BLaER1 (cell line): ENCODE measurements at regions not wholly inside any gene's neighbourhood (a gene's known extent, or its start where the extent isn't known, plus 50 kb on each side); places are given as distances from the start of the nearest gene placed in this dataset.

Experiments used
- H3K27ac ChIP-seq: shearing (Covaris generic); formaldehyde crosslinking; 2 replicates; pipeline ENCODE4 v1.8.1; 2022
- H3K27me3 ChIP-seq: shearing (Covaris generic); formaldehyde crosslinking; 2 replicates; pipeline ENCODE4 v1.8.1; 2022
- H3K36me3 ChIP-seq: shearing (Covaris generic); formaldehyde crosslinking; 2 replicates; pipeline ENCODE4 v1.8.1; 2022
- H3K4me1 ChIP-seq: shearing (Covaris generic); formaldehyde crosslinking; 2 replicates; pipeline ENCODE4 v1.8.1; 2022
- H3K4me2 ChIP-seq: shearing (Covaris generic); formaldehyde crosslinking; 2 replicates; pipeline ENCODE4 v1.8.1; 2022
- H3K4me3 ChIP-seq: shearing (Covaris generic); formaldehyde crosslinking; 2 replicates; pipeline ENCODE4 v1.8.1; 2022
- H3K9ac ChIP-seq: shearing (Covaris generic); formaldehyde crosslinking; 2 replicates; pipeline ENCODE4 v1.8.1; 2022
- H3K9me3 ChIP-seq: shearing (Covaris generic); formaldehyde crosslinking; 2 replicates; pipeline ENCODE4 v1.8.1; 2022
- H4K20me1 ChIP-seq: shearing (Covaris generic); formaldehyde crosslinking; 2 replicates; pipeline ENCODE4 v1.8.1; 2022
- Cebpa-rat ChIP-seq: shearing (Covaris generic); IDR thresholded peaks from 2 replicates; pipeline ENCODE4 v1.8.1; 2022

DNA sequence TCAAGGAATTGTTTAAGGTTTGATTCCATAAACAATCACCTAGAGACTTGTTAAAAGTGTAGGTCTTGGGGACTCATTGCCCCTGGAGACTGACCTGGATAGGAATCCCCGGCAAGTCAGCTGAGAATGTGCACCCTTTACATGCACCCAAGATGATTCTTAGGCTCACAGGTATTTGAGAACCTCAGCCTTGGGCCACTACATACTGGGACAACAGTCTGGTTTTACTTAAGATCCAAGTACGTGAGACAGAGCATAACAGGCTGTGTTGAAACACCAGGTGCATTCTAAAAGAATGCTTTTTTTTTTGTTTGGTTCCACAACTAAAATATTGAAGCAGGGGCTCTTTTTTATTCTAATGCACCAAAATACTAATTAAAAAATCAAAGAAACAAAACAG lies 215.8 kb downstream of the TMX3 start:
- H3K27me3 ChIP-seq: no peaks in the 10 kb centered on the region
- H3K9ac ChIP-seq: no peak overlapping the region
- H3K4me1 ChIP-seq: peaks cover 4% of the 10 kb centered on the region
- H3K4me3 ChIP-seq: no peak overlapping the region
- H3K36me3 ChIP-seq: no peaks in the 10 kb centered on the region
- no peak overlapping the region for H3K27ac ChIP-seq
- no peaks in the 10 kb centered on the region for H3K9me3 ChIP-seq
- no peak overlapping the region for H3K4me2 ChIP-seq
- TF ChIP-seq Cebpa-rat: no peak
- H4K20me1 ChIP-seq: no peaks in the 10 kb centered on the region

DNA sequence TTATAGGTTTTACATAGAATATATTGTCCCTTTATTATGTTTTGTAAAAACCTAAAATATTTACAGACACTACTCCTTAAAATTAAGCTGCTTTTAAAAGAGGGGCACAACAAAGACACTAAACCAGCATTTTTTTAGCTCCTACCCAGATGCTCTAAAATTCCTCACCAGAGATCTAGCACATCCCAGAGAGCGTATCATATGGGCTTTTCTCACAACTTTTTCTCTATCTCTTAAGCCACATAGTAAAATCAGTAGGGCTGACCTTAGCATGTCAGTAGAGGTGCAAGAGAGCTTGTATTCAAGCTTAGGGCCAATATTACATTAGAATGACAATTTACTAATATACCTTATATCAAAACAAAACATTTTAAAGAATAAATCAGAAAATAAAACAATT lies 216.3 kb downstream of the TMX3 start:
- Histone ChIP-seq H3K27me3 (no peaks in the 10 kb centered on the region), H3K9me3 (no peaks in the 10 kb centered on the region), H3K27ac (no peak overlapping the region), H4K20me1 (no peaks in the 10 kb centered on the region), H3K36me3 (no peaks in the 10 kb centered on the region), H3K4me1 (no peaks in the 10 kb centered on the region), H3K4me2 (no peak overlapping the region), H3K4me3 (no peak overlapping the region), H3K9ac (no peak overlapping the region)
- no peak for TF ChIP-seq Cebpa-rat

DNA sequence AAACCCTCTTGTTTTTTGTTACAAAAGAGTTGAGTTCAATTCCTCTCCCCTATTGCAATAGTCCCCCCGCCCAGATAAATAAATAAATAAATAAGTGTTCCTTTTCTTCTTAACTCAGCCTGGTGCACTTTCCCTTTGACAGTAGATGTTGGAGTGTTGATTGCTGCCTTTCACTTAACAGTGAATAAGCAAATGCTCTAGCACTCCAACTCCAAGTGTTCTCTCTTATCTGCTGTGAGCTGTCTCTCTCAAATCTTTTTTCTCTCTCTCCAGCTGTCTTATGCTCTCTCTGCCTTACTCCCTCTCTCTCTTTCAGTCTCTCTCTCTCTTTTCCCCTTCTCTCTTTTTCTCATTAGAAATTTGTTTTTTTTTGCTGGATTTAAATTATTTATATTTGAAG lies 216.7 kb downstream of the TMX3 start:
- no peaks in the 10 kb centered on the region for H3K27me3 ChIP-seq
- no peak overlapping the region for H3K9ac ChIP-seq
- no peak overlapping the region for H3K4me2 ChIP-seq
- no peaks in the 10 kb centered on the region for H3K4me1 ChIP-seq
- no peaks in the 10 kb centered on the region for H3K9me3 ChIP-seq
- no peak overlapping the region for H3K27ac ChIP-seq
- TF ChIP-seq Cebpa-rat: no peak
- H3K36me3 ChIP-seq: no peaks in the 10 kb centered on the region
- no peaks in the 10 kb centered on the region for H4K20me1 ChIP-seq
- H3K4me3 ChIP-seq: no peak overlapping the region

- H3K4me2 ChIP-seq: no peak overlapping the region
- H3K27ac ChIP-seq: no peak overlapping the region
- H3K36me3 ChIP-seq: no peaks in the 10 kb centered on the region
- H4K20me1 ChIP-seq: no peaks in the 10 kb centered on the region
- no peaks in the 10 kb centered on the region for H3K4me1 ChIP-seq
- H3K27me3 ChIP-seq: no peaks in the 10 kb centered on the region
- no peak for TF ChIP-seq Cebpa-rat
- H3K4me3 ChIP-seq: no peak overlapping the region
- no peak overlapping the region for H3K9ac ChIP-seq
- no peaks in the 10 kb centered on the region for H3K9me3 ChIP-seq
Observed at GRCh38 chr18:68494802-68495581, 219.9 kb downstream of the TMX3 start.

DNA sequence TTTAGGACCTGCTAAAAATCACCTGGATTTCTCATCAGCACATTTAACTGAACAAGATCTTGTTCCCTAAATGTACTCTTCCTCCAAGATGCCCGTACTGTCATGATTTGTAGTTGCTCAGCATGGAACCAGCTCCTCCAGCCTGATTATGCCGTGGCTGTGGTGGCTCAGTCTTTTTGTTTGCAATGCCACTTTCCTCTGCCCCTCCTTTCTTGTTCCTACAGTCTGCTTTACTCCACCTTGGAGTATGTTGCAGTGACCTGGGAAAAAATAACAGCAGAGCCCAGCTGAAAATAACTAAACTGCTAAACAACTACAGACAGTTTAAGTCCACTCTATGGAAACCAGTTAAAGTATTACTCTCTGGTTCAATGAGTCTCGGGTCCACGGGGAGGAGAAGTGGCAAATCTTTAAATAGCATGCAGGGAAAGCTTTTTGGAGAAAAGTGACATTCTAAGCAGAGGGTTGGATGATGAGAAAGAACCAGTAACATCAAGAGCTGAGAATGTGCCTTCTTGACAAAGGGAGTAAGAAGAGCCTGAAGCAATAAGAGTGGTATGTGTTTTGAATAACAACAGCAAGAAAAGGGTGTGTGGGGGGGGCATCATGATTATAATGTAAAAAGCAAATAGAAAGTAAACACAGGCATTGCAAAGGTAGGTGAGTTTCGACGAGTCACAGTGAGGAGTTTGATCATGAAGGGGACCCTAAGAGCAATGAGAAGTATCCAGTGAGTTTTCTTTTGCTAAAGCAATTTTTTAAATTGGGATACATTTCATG lies 225.7 kb downstream of the TMX3 start:
- peak overlapping the region; percentile 59 for H3K4me2 ChIP-seq
- H3K27me3 ChIP-seq: no peaks in the 10 kb centered on the region
- H4K20me1 ChIP-seq: no peaks in the 10 kb centered on the region
- H3K36me3 ChIP-seq: no peaks in the 10 kb centered on the region
- H3K4me3 ChIP-seq: no peak overlapping the region
- no peak overlapping the region for H3K9ac ChIP-seq
- H3K27ac ChIP-seq: no peak overlapping the region
- no peaks in the 10 kb centered on the region for H3K9me3 ChIP-seq
- H3K4me1 ChIP-seq: peaks cover 10% of the 10 kb centered on the region
- TF ChIP-seq Cebpa-rat: no peak

- Histone ChIP-seq H3K9me3 (no peaks in the 10 kb centered on the region), H3K27me3 (no peaks in the 10 kb centered on the region), H3K9ac (no peak overlapping the region), H4K20me1 (no peaks in the 10 kb centered on the region), H3K36me3 (no peaks in the 10 kb centered on the region), H3K27ac (no peak overlapping the region), H3K4me1 (peaks cover 6% of the 10 kb centered on the region), H3K4me3 (no peak overlapping the region), H3K4me2 (no peak overlapping the region)
- no peak for TF ChIP-seq Cebpa-rat
Observed at GRCh38 chr18:68484241-68484640, 230.7 kb downstream of the TMX3 start.

GRCh38 chr18:68482815-68483214 lies 232.1 kb downstream of the TMX3 start:
- H3K36me3 ChIP-seq: no peaks in the 10 kb centered on the region

DNA sequence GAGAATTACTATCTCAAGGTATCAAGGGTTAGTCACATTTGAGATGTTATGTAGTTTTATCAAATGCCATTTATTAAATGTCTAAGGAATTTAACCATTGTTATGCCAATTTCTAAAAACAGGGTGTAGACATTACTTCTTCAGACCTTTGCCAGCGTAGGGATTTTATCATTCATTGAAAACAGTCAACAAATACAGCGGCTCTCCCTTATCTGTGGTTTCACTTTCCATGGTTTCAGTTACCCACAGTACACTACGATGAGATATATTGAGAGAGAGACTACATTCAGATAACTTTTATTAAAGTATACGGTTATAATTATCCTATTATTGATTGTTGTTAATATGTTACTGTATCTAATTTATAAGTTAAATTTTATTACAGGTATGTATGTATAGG lies 234.7 kb downstream of the TMX3 start:
- TF ChIP-seq Cebpa-rat: no peak
- H3K4me2 ChIP-seq: no peak overlapping the region

More at GRCh38 chr18:68482815-68483214, 232.1 kb downstream of the TMX3 start:
- Histone ChIP-seq H3K4me2 (no peak overlapping the region), H4K20me1 (no peaks in the 10 kb centered on the region), H3K9me3 (no peaks in the 10 kb centered on the region), H3K4me3 (no peak overlapping the region), H3K27me3 (no peaks in the 10 kb centered on the region), H3K4me1 (no peaks in the 10 kb centered on the region), H3K9ac (no peak overlapping the region), H3K27ac (no peak overlapping the region)
- no peak for TF ChIP-seq Cebpa-rat

DNA sequence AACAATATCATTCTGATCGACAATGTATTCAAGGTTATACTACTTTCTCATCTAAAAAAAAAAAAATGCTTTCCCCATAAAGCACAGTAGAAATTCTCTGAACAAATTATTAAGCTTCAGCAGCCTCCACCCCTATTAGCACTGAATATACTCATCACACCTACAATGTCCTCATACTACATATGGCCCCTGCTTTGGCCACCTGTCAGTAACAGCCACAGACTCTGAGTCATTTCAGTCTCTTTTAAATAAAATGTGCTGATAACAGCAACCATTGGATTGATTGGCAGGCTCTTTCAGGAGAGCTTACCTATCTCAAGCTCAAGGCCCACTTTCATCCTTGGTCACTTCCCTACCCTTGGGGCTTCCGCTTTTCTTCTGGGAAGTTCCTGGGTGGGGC lies 236.7 kb downstream of the TMX3 start:
- H3K9me3 ChIP-seq: no peaks in the 10 kb centered on the region
- no peak overlapping the region for H3K9ac ChIP-seq
- no peak overlapping the region for H3K4me3 ChIP-seq
- TF ChIP-seq Cebpa-rat: no peak
- H3K27ac ChIP-seq: no peak overlapping the region
- no peaks in the 10 kb centered on the region for H3K4me1 ChIP-seq
- no peaks in the 10 kb centered on the region for H3K27me3 ChIP-seq
- no peak overlapping the region for H3K4me2 ChIP-seq
- no peaks in the 10 kb centered on the region for H4K20me1 ChIP-seq
- H3K36me3 ChIP-seq: no peaks in the 10 kb centered on the region

More for the DNA sequence above, 234.7 kb downstream of the TMX3 start:
- Histone ChIP-seq H4K20me1 (no peaks in the 10 kb centered on the region), H3K36me3 (no peaks in the 10 kb centered on the region), H3K4me1 (no peaks in the 10 kb centered on the region), H3K9me3 (no peaks in the 10 kb centered on the region), H3K9ac (no peak overlapping the region), H3K27me3 (no peaks in the 10 kb centered on the region), H3K27ac (no peak overlapping the region), H3K4me3 (no peak overlapping the region)

DNA sequence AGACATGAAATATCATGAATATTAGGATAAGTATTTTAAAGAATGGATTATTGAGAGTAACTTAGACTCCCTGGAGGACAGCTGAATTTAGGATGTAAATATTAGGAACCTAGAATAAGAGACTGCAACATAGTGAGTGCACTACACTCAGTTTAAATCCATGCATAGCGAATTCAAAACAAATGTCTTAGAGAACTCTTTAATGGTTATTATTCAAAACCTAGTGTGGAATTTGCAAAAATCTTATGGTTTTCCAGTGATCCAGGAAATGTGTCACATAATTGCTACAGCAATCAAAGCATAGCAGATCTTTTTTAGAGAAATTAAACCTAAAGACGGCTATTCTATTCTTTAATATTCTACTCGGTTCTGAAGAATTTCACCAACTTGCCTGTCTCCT lies 239.0 kb downstream of the TMX3 start:
- TF ChIP-seq Cebpa-rat: no peak
- Histone ChIP-seq H3K4me3 (no peak overlapping the region), H3K27me3 (no peaks in the 10 kb centered on the region), H3K27ac (no peak overlapping the region), H3K9me3 (no peaks in the 10 kb centered on the region), H3K4me1 (no peaks in the 10 kb centered on the region), H3K36me3 (no peaks in the 10 kb centered on the region), H3K4me2 (no peak overlapping the region), H3K9ac (no peak overlapping the region), H4K20me1 (no peaks in the 10 kb centered on the region)
